ENCODE measurements at regions not wholly inside any gene's neighbourhood (a gene's known extent, or its start where the extent isn't known, plus 50 kb on each side); places are given as distances from the start of the nearest gene placed in this dataset.

- ChIA-PET POLR2A (interaction anchor here (1.0 kb wide), 1 partner anchor 15 kb away, joined by 4 read pairs; no protein-coding TSS in a partner anchor), CTCF (no interaction called here)
- intact Hi-C loops (cut with micrococcal nuclease) = no loop called here
- DNase-seq (ENCODE audit: unreplicated experiment) = peak; percentile 14
- no peaks in the 10 kb centered on the region for H3K27me3 Mint-ChIP-seq (ENCODE audit: insufficient read depth, unreplicated experiment)
- no peak overlapping the region for H3K4me3 Mint-ChIP-seq (ENCODE audit: unreplicated experiment)
- no peaks in the 10 kb centered on the region for H3K9me3 Mint-ChIP-seq (ENCODE audit: unreplicated experiment)
- BruUV-seq (replicated peaks) = no TSS peak
- TF ChIP-seq, protein P1, sequence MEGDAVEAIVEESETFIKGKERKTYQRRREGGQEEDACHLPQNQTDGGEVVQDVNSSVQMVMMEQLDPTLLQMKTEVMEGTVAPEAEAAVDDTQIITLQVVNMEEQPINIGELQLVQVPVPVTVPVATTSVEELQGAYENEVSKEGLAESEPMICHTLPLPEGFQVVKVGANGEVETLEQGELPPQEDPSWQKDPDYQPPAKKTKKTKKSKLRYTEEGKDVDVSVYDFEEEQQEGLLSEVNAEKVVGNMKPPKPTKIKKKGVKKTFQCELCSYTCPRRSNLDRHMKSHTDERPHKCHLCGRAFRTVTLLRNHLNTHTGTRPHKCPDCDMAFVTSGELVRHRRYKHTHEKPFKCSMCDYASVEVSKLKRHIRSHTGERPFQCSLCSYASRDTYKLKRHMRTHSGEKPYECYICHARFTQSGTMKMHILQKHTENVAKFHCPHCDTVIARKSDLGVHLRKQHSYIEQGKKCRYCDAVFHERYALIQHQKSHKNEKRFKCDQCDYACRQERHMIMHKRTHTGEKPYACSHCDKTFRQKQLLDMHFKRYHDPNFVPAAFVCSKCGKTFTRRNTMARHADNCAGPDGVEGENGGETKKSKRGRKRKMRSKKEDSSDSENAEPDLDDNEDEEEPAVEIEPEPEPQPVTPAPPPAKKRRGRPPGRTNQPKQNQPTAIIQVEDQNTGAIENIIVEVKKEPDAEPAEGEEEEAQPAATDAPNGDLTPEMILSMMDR (IDR thresholded peaks at IDR 0.05; ENCODE audit: unreplicated experiment) = no peak
- H3K4me1 Mint-ChIP-seq (ENCODE audit: insufficient read depth, unreplicated experiment) = peaks cover 16% of the 10 kb centered on the region
- H3K27ac Mint-ChIP-seq (ENCODE audit: low read depth, unreplicated experiment) = no peak overlapping the region
- H3K36me3 Mint-ChIP-seq (ENCODE audit: insufficient read depth, unreplicated experiment) = no peaks in the 10 kb centered on the region
Observed at GRCh38 chr9:90029386-90029785, 424.6 kb downstream of the GADD45G start.

GRCh38 chr9:90029996-90030395 is 425.2 kb downstream of the GADD45G start:
- Mint-ChIP-seq H3K4me3 (ENCODE audit: unreplicated experiment) (no peak overlapping the region), H3K27ac (ENCODE audit: low read depth, unreplicated experiment) (no peak overlapping the region), H3K9me3 (ENCODE audit: unreplicated experiment) (no peaks in the 10 kb centered on the region), H3K4me1 (ENCODE audit: insufficient read depth, unreplicated experiment) (peaks cover 13% of the 10 kb centered on the region), H3K27me3 (ENCODE audit: insufficient read depth, unreplicated experiment) (no peaks in the 10 kb centered on the region), H3K36me3 (ENCODE audit: insufficient read depth, unreplicated experiment) (no peaks in the 10 kb centered on the region)
- TF ChIP-seq, protein P1 (IDR thresholded peaks at IDR 0.05; ENCODE audit: unreplicated experiment) = no peak
- DNase-seq (ENCODE audit: unreplicated experiment) = peak; percentile 34
- BruUV-seq (replicated peaks) = no TSS peak
- intact Hi-C loops (cut with micrococcal nuclease) = no loop called here
- POLR2A ChIA-PET = interaction anchor here (1.0 kb wide), 1 partner anchor 14 kb away, joined by 4 read pairs; no protein-coding TSS in a partner anchor
- CTCF ChIA-PET = interaction anchor here (0.6 to 1.8 kb wide), 3 partner anchors 52 to 432 kb away, joined by 3 to 6 read pairs (median 4); no protein-coding TSS in a partner anchor

DNA sequence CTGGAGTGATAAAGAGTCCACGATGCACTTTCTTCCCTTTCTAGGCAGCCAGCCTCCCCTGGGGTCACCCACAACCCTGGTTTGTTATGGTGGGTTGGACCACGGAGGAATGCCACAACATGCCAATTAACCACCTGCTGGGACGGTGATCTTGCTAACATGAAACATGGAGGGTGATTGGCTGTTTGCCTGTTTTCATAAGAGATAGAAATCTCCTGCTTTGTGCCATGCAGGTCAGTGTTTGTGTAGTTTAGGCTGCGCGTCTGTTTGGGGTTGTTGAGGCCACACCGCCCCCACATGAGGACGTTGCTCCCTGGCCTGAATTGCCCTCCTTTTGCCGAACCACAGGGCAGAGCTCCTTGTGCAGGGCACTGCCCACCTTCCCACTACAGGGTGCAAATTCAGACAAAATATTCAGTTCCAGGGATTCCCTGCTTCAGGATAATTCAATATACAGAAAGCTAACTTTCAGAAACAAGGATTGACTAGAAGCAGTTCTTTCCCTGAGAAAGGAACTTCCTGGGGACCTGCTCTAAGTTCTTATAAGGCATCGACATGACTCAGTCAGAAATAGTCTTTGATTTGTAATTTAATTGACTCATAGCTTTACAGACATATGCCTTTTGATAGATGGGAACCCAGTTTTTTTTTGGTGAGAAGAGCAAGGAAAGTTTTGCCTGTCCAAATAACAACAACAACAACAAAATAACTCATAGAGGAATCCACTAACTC is 427.6 kb downstream of the GADD45G start:
- H3K36me3 Mint-ChIP-seq (ENCODE audit: insufficient read depth, unreplicated experiment) = no peaks in the 10 kb centered on the region
- H3K4me1 Mint-ChIP-seq (ENCODE audit: insufficient read depth, unreplicated experiment) = peaks cover 7% of the 10 kb centered on the region
- no TSS peak for BruUV-seq (replicated peaks)
- no peak overlapping the region for H3K27ac Mint-ChIP-seq (ENCODE audit: low read depth, unreplicated experiment)
- no peak for DNase-seq (ENCODE audit: unreplicated experiment)
- ChIA-PET CTCF (interaction anchor here (1.1 kb wide), 1 partner anchor 182 kb away, joined by 3 read pairs; no protein-coding TSS in a partner anchor), POLR2A (interaction anchor here (0.6 to 0.9 kb wide), 3 partner anchors 10 to 15 kb away, joined by 3 to 4 read pairs (median 3); no protein-coding TSS in a partner anchor)
- no peaks in the 10 kb centered on the region for H3K27me3 Mint-ChIP-seq (ENCODE audit: insufficient read depth, unreplicated experiment)
- TF ChIP-seq, protein P1 (IDR thresholded peaks at IDR 0.05; ENCODE audit: unreplicated experiment) = no peak
- H3K4me3 Mint-ChIP-seq (ENCODE audit: unreplicated experiment) = no peak overlapping the region
- no peaks in the 10 kb centered on the region for H3K9me3 Mint-ChIP-seq (ENCODE audit: unreplicated experiment)
- intact Hi-C loops (cut with micrococcal nuclease) = no loop called here

- TF ChIP-seq, protein P1 (IDR thresholded peaks at IDR 0.05; ENCODE audit: unreplicated experiment) = no peak
- H3K9me3 Mint-ChIP-seq (ENCODE audit: unreplicated experiment) = no peaks in the 10 kb centered on the region
- no peaks in the 10 kb centered on the region for H3K36me3 Mint-ChIP-seq (ENCODE audit: insufficient read depth, unreplicated experiment)
- no peak for DNase-seq (ENCODE audit: unreplicated experiment)
- no peaks in the 10 kb centered on the region for H3K27me3 Mint-ChIP-seq (ENCODE audit: insufficient read depth, unreplicated experiment)
- H3K4me3 Mint-ChIP-seq (ENCODE audit: unreplicated experiment) = no peak overlapping the region
- intact Hi-C loops (cut with micrococcal nuclease) = no loop called here
- H3K27ac Mint-ChIP-seq (ENCODE audit: low read depth, unreplicated experiment) = no peak overlapping the region
- peaks cover 7% of the 10 kb centered on the region for H3K4me1 Mint-ChIP-seq (ENCODE audit: insufficient read depth, unreplicated experiment)
- no TSS peak for BruUV-seq (replicated peaks)
- POLR2A ChIA-PET = interaction anchor here (0.7 to 0.9 kb wide), 2 partner anchors 11 to 12 kb away, joined by 3 read pairs; no protein-coding TSS in a partner anchor
- CTCF ChIA-PET = no interaction called here
Observed at GRCh38 chr9:90033028-90033650, 428.3 kb downstream of the GADD45G start.

Data from MCF 10A (cell line).